H9 (cell line): ENCODE measurements at regions not wholly inside any gene's neighbourhood (a gene's known extent, or its start where the extent isn't known, plus 50 kb on each side); places are given as distances from the start of the nearest gene placed in this dataset.

Experiments
- DNase-seq: peaks from one replicate; pipeline ENCODE4 v3.0.0-alpha.2; 2017
- H2AFZ ChIP-seq: one replicate; pipeline ENCODE4 v1.6.1; 2013; ENCODE audit warnings: mild to moderate bottlenecking, low read length, control low read depth, moderate library complexity
- H2AK5ac ChIP-seq: 2 replicates; pipeline ENCODE4 v1.6.1; 2013; ENCODE audit warnings: low read length, control low read depth, mixed read lengths; ENCODE audit not compliant: insufficient read length
- H2BK120ac ChIP-seq: one replicate; pipeline ENCODE4 v1.6.1; 2013; ENCODE audit warnings: low read depth, mild to moderate bottlenecking, low read length, control low read depth, inconsistent platforms; ENCODE audit not compliant: poor library complexity, severe bottlenecking
- H2BK12ac ChIP-seq: 2 replicates; pipeline ENCODE4 v1.6.1; 2013; ENCODE audit warnings: low read length, control low read depth, mixed read lengths, low read depth; ENCODE audit not compliant: insufficient read length
- H2BK15ac ChIP-seq: 2 replicates; pipeline ENCODE4 v1.6.1; 2013; ENCODE audit warnings: low read depth, low read length, control low read depth
- H2BK20ac ChIP-seq: one replicate; pipeline ENCODE4 v1.6.1; 2013; ENCODE audit warnings: low read depth, mild to moderate bottlenecking, low read length, control low read depth, inconsistent platforms; ENCODE audit not compliant: poor library complexity, severe bottlenecking
- H2BK5ac ChIP-seq: 2 replicates; pipeline ENCODE4 v1.6.1; 2013; ENCODE audit warnings: low read length, control low read depth, mixed read lengths; ENCODE audit not compliant: insufficient read length
- H3K14ac ChIP-seq: 2 replicates; pipeline ENCODE4 v1.6.1; 2013; ENCODE audit warnings: low read length, control low read depth; ENCODE audit not compliant: insufficient read depth
- H3K18ac ChIP-seq: 2 replicates; pipeline ENCODE4 v1.6.1; 2013; ENCODE audit warnings: low read depth, mild to moderate bottlenecking, mixed read lengths, low read length, control low read depth; ENCODE audit not compliant: insufficient read length
- H3K23ac ChIP-seq: 2 replicates; pipeline ENCODE4 v1.6.1; 2013; ENCODE audit warnings: low read length, control low read depth, mixed read lengths, low read depth; ENCODE audit not compliant: insufficient read length
- H3K23me2 ChIP-seq: 2 replicates; pipeline ENCODE4 v1.6.1; 2013; ENCODE audit warnings: low read depth, mild to moderate bottlenecking, mixed read lengths, low read length, control low read depth; ENCODE audit not compliant: insufficient read length, poor library complexity, severe bottlenecking
- H3K27ac ChIP-seq: 2 replicates; pipeline ENCODE4 v1.5.1; 2013; ENCODE audit warnings: low read length, control low read depth, mixed read lengths, low read depth; ENCODE audit not compliant: insufficient read length
- H3K27me3 ChIP-seq: 2 replicates; pipeline ENCODE4 v1.6.1; 2013; ENCODE audit warnings: low read length, control low read depth, inconsistent platforms; ENCODE audit not compliant: insufficient read depth
- H3K4ac ChIP-seq: 2 replicates; pipeline ENCODE4 v1.6.1; 2013; ENCODE audit warnings: low read depth, mild to moderate bottlenecking, control low read depth, inconsistent platforms, low read length, moderate library complexity
- H3K4me1 ChIP-seq: 2 replicates; pipeline ENCODE4 v1.6.1; 2013; ENCODE audit warnings: low read length, control low read depth, inconsistent platforms; ENCODE audit not compliant: insufficient read depth
- H3K4me2 ChIP-seq: 2 replicates; pipeline ENCODE4 v1.6.1; 2013; ENCODE audit warnings: low read length, control low read depth, mixed read lengths; ENCODE audit not compliant: insufficient read length, insufficient read depth
- H3K56ac ChIP-seq: 2 replicates; pipeline ENCODE4 v1.6.1; 2013; ENCODE audit warnings: low read depth, mild to moderate bottlenecking, mixed read lengths, low read length, control low read depth; ENCODE audit not compliant: insufficient read length
- H3K79me1 ChIP-seq: 2 replicates; pipeline ENCODE4 v1.6.1; 2013; ENCODE audit warnings: low read depth, mild to moderate bottlenecking, moderate library complexity, low read length, control low read depth, inconsistent platforms; ENCODE audit not compliant: insufficient read depth, poor library complexity, severe bottlenecking
- H3K79me2 ChIP-seq: 2 replicates; pipeline ENCODE4 v1.6.1; 2013; ENCODE audit warnings: low read length, control low read depth, inconsistent platforms; ENCODE audit not compliant: insufficient read depth
- H3K9ac ChIP-seq: 2 replicates; pipeline ENCODE4 v1.6.1; 2013; ENCODE audit warnings: low read length, control low read depth, mixed read lengths; ENCODE audit not compliant: insufficient read length; ENCODE audit errors: extremely low read depth
- H3K9me3 ChIP-seq: one replicate; pipeline ENCODE4 v1.6.1; 2013; ENCODE audit warnings: low read depth, low read length, inconsistent platforms; ENCODE audit not compliant: control insufficient read depth
- H3T11ph ChIP-seq: one replicate; pipeline ENCODE4 v1.6.1; 2013; ENCODE audit warnings: mild to moderate bottlenecking, low read length, control low read depth, inconsistent platforms
- H4K20me1 ChIP-seq: one replicate; pipeline ENCODE4 v1.6.1; 2013; ENCODE audit not compliant: control insufficient read depth, insufficient read length, insufficient read depth
- H4K5ac ChIP-seq: 2 replicates; pipeline ENCODE4 v1.6.1; 2013; ENCODE audit warnings: low read depth, mild to moderate bottlenecking, mixed read lengths, low read length, control low read depth; ENCODE audit not compliant: insufficient read length
- H4K8ac ChIP-seq: replicated peaks from 2 replicates; pipeline ENCODE4 v1.6.1; 2013; ENCODE audit warnings: low read length, control low read depth, mixed read lengths, low read depth; ENCODE audit not compliant: insufficient read length
- H4K91ac ChIP-seq: 2 replicates; pipeline ENCODE4 v1.6.1; 2013; ENCODE audit warnings: low read depth, mild to moderate bottlenecking, moderate library complexity, mixed read lengths, low read length, control low read depth; ENCODE audit not compliant: insufficient read length
- H3K27ac Mint-ChIP-seq, 3 experiments: 2 replicates in 2 of 3; 3 replicates in 1 of 3; pipeline ENCODE4 v1.8.0; 2020 to 2021; ENCODE audit warnings: mixed read lengths in 3 of 3, mild to moderate bottlenecking in 1 of 3, moderate library complexity in 1 of 3
- H3K27me3 Mint-ChIP-seq: 2 replicates; pipeline ENCODE4 v1.8.0; 2021; ENCODE audit warnings: low read depth, mild to moderate bottlenecking, moderate library complexity, mixed read lengths
- H3K36me3 Mint-ChIP-seq, 3 experiments: 2 replicates in 2 of 3; 3 replicates in 1 of 3; pipeline ENCODE4 v1.8.0; 2020 to 2021; ENCODE audit warnings: low read depth in 3 of 3, mixed read lengths in 3 of 3; ENCODE audit not compliant: insufficient read depth in 1 of 3
- H3K4me1 Mint-ChIP-seq, 2 experiments: 2 replicates each; pipeline ENCODE4 v1.8.0; 2020; ENCODE audit warnings: mixed read lengths in 2 of 2
- H3K4me3 Mint-ChIP-seq, 2 experiments: 2 replicates in 1 of 2; 3 replicates in 1 of 2; pipeline ENCODE4 v1.8.0; 2020 to 2021; ENCODE audit warnings: mild to moderate bottlenecking in 2 of 2, mixed read lengths in 2 of 2, moderate library complexity in 1 of 2
- H3K9me3 Mint-ChIP-seq, 2 experiments: 2 replicates in 1 of 2; 3 replicates in 1 of 2; pipeline ENCODE4 v1.8.0; 2020; ENCODE audit warnings: mild to moderate bottlenecking in 2 of 2, mixed read lengths in 2 of 2, moderate library complexity in 1 of 2
- WGBS: extraction: QIAGEN DNeasy Blood & Tissue Kit; methylation state at CpG from one replicate; pipeline ENCODE4 v1.1.7; 2013; ENCODE audit warnings: missing lambda C conversion rate, low lambda C conversion rate, mixed read lengths; ENCODE audit not compliant: insufficient read length; ENCODE audit errors: extremely low coverage; 5-methylcytosine and 5-hydroxymethylcytosine counted together
- TF ChIP-seq, protein P1 (sequence below): fragments of 200-600 bp; sonication (generic); conservative IDR thresholded peaks from 3 replicates; pipeline ENCODE4 v1.8.0; 2021; ENCODE audit warnings: antibody characterized with exemption, mild to moderate bottlenecking

- H2AK5ac ChIP-seq, result no peak overlapping the region
- no peaks in the 10 kb centered on the region for H3K27me3 Mint-ChIP-seq
- H2AFZ ChIP-seq, result no peak overlapping the region
- no peak overlapping the region for H4K91ac ChIP-seq
- H3K27me3 ChIP-seq, result no peaks in the 10 kb centered on the region; the same call in 1 of the 2 replicates
- no peak for DNase-seq
- H3K18ac ChIP-seq, result no peak overlapping the region
- H3K79me1 ChIP-seq, result no peaks in the 10 kb centered on the region
- no peak overlapping the region for H2BK12ac ChIP-seq
- no peaks in the 10 kb centered on the region for H3K23me2 ChIP-seq
- no peak overlapping the region for H3K27ac ChIP-seq
- TF ChIP-seq, protein P1, sequence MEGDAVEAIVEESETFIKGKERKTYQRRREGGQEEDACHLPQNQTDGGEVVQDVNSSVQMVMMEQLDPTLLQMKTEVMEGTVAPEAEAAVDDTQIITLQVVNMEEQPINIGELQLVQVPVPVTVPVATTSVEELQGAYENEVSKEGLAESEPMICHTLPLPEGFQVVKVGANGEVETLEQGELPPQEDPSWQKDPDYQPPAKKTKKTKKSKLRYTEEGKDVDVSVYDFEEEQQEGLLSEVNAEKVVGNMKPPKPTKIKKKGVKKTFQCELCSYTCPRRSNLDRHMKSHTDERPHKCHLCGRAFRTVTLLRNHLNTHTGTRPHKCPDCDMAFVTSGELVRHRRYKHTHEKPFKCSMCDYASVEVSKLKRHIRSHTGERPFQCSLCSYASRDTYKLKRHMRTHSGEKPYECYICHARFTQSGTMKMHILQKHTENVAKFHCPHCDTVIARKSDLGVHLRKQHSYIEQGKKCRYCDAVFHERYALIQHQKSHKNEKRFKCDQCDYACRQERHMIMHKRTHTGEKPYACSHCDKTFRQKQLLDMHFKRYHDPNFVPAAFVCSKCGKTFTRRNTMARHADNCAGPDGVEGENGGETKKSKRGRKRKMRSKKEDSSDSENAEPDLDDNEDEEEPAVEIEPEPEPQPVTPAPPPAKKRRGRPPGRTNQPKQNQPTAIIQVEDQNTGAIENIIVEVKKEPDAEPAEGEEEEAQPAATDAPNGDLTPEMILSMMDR, result no peak
- no peaks in the 10 kb centered on the region for H3K9me3 ChIP-seq
- H2BK120ac ChIP-seq, result no peak overlapping the region
- H3K9ac ChIP-seq, result no peak overlapping the region
- no peak overlapping the region for H4K8ac ChIP-seq
- no peak overlapping the region for H2BK20ac ChIP-seq
- H2BK5ac ChIP-seq, result no peak overlapping the region
- H2BK15ac ChIP-seq, result no peak overlapping the region
- H3K4me1 ChIP-seq, result no peaks in the 10 kb centered on the region
- H3K4ac ChIP-seq, result no peak overlapping the region
- H3T11ph ChIP-seq, result no peak overlapping the region
- no peak overlapping the region for H3K14ac ChIP-seq
- no peak overlapping the region for H3K4me3 Mint-ChIP-seq
- no peak overlapping the region for H3K27ac Mint-ChIP-seq
- no CpG with 5 or more reads among the region's 4 CpGs for WGBS
- no peaks in the 10 kb centered on the region for H3K36me3 Mint-ChIP-seq
- H4K20me1 ChIP-seq, result no peaks in the 10 kb centered on the region
- H3K4me2 ChIP-seq, result no peak overlapping the region
- H4K5ac ChIP-seq, result no peak overlapping the region
- no peak overlapping the region for H3K23ac ChIP-seq
- no peaks in the 10 kb centered on the region; the same call in 1 of the 2 replicates for H3K79me2 ChIP-seq
- peaks cover 11 to 15% of the 10 kb centered on the region in 2 experiments for H3K4me1 Mint-ChIP-seq
- no peak overlapping the region for H3K56ac ChIP-seq
- no peaks in the 10 kb centered on the region; a peak in 1 of 5 replicates for H3K9me3 Mint-ChIP-seq
Measured at GRCh38 chr5:145500710-145501109, 334.4 kb downstream of the PRELID2 start.
